Right lobe of liver (tissue), 4 donors: ENCODE measurements at regions not wholly inside any gene's neighbourhood (a gene's known extent, or its start where the extent isn't known, plus 50 kb on each side); places are given as distances from the start of the nearest gene placed in this dataset.

Experiments
- CTCF ChIP-seq, 4 donors: fragments of 200-600 bp in 3 of 4; fragments of 450-650 bp in 1 of 4; IDR thresholded peaks; one replicate each; pipeline versions ENCODE4 v1.5.1 to v1.8.0; 2016 to 2022; ENCODE audit warnings: antibody characterized with exemption in 4 of 4, mild to moderate bottlenecking in 2 of 4
- POLR2A ChIP-seq: fragments of 450-650 bp; IDR thresholded peaks from one replicate; pipeline ENCODE4 v1.6.1; 2017; ENCODE audit warnings: antibody characterized with exemption, mild to moderate bottlenecking
- donor health status: DM: no; HTN: no; CAD: no.
- donor health status: DM: no; HTN: no; CAD: no.
- donor health status: DM: no; HTN: yes; CAD: no.

- TF ChIP-seq CTCF (IDR thresholded peaks at IDR 0.05) (no peak), POLR2A (no peak)
Observed at GRCh38 chr6:168962886-168963285, 290.8 kb downstream of the THBS2 start.
